IPS-NIHi7 (cell line): ENCODE measurements at regions not wholly inside any gene's neighbourhood (a gene's known extent, or its start where the extent isn't known, plus 50 kb on each side); places are given as distances from the start of the nearest gene placed in this dataset.

Experiments
- DNase-seq: peaks from one replicate; pipeline ENCODE4 v3.0.0; 2012; ENCODE audit warnings: mixed read lengths; ENCODE audit errors: extremely low spot score

- no peak for DNase-seq
These were observed 83.6 kb upstream of the PPARA start for GRCh38 chr22:46066691-46067090.

GRCh38 chr22:46067159-46068111 lies 82.9 kb upstream of the PPARA start:
- no peak for DNase-seq

GRCh38 chr22:46068181-46068592 lies 82.1 kb upstream of the PPARA start:
- no peak for DNase-seq

- DNase-seq, result no peak
These were observed 81.5 kb upstream of the PPARA start for GRCh38 chr22:46068593-46069491.

GRCh38 chr22:46069521-46070214 lies 80.7 kb upstream of the PPARA start:
- no peak for DNase-seq

- no peak for DNase-seq
These were observed 80.0 kb upstream of the PPARA start for GRCh38 chr22:46070215-46070802.

- peak; percentile 53 for DNase-seq
These were observed 79.4 kb upstream of the PPARA start for GRCh38 chr22:46070803-46071450.

- DNase-seq, result no peak
These were observed 78.7 kb upstream of the PPARA start for GRCh38 chr22:46071451-46072109.

- peak; percentile 48 for DNase-seq
These were observed 78.0 kb upstream of the PPARA start for GRCh38 chr22:46072110-46072881.

- DNase-seq, result no peak
These were observed 77.2 kb upstream of the PPARA start for GRCh38 chr22:46072981-46073682.

- DNase-seq, result no peak
These were observed 76.4 kb upstream of the PPARA start for GRCh38 chr22:46073683-46074504.

GRCh38 chr22:46074771-46075551 lies 75.4 kb upstream of the PPARA start:
- no peak for DNase-seq

GRCh38 chr22:46075764-46076531 lies 74.4 kb upstream of the PPARA start:
- DNase-seq, result no peak

- no peak for DNase-seq
These were observed 73.5 kb upstream of the PPARA start for GRCh38 chr22:46076651-46077339.

GRCh38 chr22:46077669-46078099 lies 72.6 kb upstream of the PPARA start:
- DNase-seq, result no peak
